A673 (cell line): ENCODE measurements at regions not wholly inside any gene's neighbourhood (a gene's known extent, or its start where the extent isn't known, plus 50 kb on each side); places are given as distances from the start of the nearest gene placed in this dataset.

Source experiments
- CTCF ChIP-seq: fragments of 300-800, 200-600 bp; sonication (generic); conservative IDR thresholded peaks from 2 replicates; pipeline ENCODE4 v1.5.1; 2017; ENCODE audit warnings: low read depth, mild to moderate bottlenecking, antibody characterized with exemption, low read length, moderate library complexity, mixed read lengths
- EZH2 ChIP-seq: fragments of 200-600 bp; sonication (generic); IDR thresholded peaks from 2 replicates; pipeline ENCODE4 v1.6.1; 2017; ENCODE audit warnings: borderline replicate concordance, low read depth, mild to moderate bottlenecking, mixed read lengths, antibody characterized with exemption, low read length; ENCODE audit not compliant: poor library complexity, severe bottlenecking

DNA sequence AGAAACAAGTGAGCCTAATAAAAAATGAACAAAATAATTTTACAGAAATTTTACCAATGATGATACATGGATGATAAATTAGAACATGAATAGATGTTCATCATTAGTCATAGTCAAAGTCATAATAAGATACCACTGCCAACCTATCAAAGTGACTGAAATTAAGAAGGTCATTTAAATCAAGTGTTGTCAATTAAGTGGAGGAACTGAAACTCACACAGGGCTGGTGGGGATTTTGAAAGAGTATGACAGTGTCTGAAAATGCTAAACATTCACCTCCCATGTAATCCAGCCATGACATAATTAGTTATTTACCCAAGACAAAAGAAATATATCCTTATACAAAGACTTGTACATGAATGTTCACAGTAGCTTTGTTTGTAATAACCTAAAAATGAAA, 57.1 kb upstream of the DYNC1I1 start:
- TF ChIP-seq CTCF: no peak
- no peak for TF ChIP-seq EZH2
